HepG2 (cell line): ENCODE measurements at regions not wholly inside any gene's neighbourhood (a gene's known extent, or its start where the extent isn't known, plus 50 kb on each side); places are given as distances from the start of the nearest gene placed in this dataset.

Source experiments
- ATAC-seq: fragments of 200-7000 bp; cut with Tn5 transposase; 3 replicates; pipeline ENCODE4 v1.9.1; 2020; ENCODE audit warnings: mild to moderate bottlenecking, moderate library complexity
- BruUV-seq: library from RNA; stranded (reverse); fragments of 400-500 nt; replicated peaks from 2 replicates; lab custom pipeline; 2021; lab: Mats Ljungman, UMichigan
- CTCF ChIA-PET: fragments of 300-600 bp; formaldehyde crosslinking; extraction: SDS; loops from one replicate; lab custom pipeline; 2021; ENCODE audit warnings: low total read pairs, inconsistent platforms, low intra/inter-chr PET ratio; lab: Yijun Ruan, JAX
- POLR2A ChIA-PET: fragments of 350-600 bp; sonication (Branson Sonifier 250); formaldehyde crosslinking; loops from one replicate; lab custom pipeline; 2020; ENCODE audit warnings: antibody characterized with exemption, inconsistent platforms; lab: Yijun Ruan, JAX
- DNase-seq: peaks from one replicate; pipeline ENCODE4 v3.0.0-alpha.2; 2015; ENCODE audit warnings: low spot score
- FAIRE-seq: peaks from 3 replicates; lab custom pipeline; 2011; peaks lifted over from hg19 to GRCh38; lab: Jason Lieb, UNC
- H2AFZ ChIP-seq: one replicate; pipeline ENCODE4 v1.6.1; 2011; ENCODE audit warnings: low read length, inconsistent platforms
- H3K27ac ChIP-seq: fragments of 300-600 bp; 3 replicates; pipeline ENCODE4 v1.8.0; 2011; ENCODE audit warnings: mixed run types, mild to moderate bottlenecking, mixed read lengths, low read length, inconsistent platforms; ENCODE audit not compliant: insufficient read depth; ENCODE audit errors: extremely low read length
- H3K27me3 ChIP-seq, 2 experiments: fragments of 200-600 bp in 1 of 2; 2 replicates in 1 of 2; 3 replicates in 1 of 2; pipeline versions ENCODE4 v1.6.0 to v1.8.0; 2011; ENCODE audit warnings: low read length in 2 of 2, mild to moderate bottlenecking in 2 of 2, moderate library complexity in 2 of 2, inconsistent platforms in 1 of 2; ENCODE audit not compliant: insufficient read depth in 2 of 2, control insufficient read depth in 1 of 2
- H3K36me3 ChIP-seq, 2 experiments: fragments of 200-600 bp in 1 of 2; replicated peaks in 1 of 2; 2 replicates in 1 of 2; 3 replicates in 1 of 2; pipeline versions ENCODE4 v1.5.1 to v1.8.0; 2011; ENCODE audit warnings: low read length in 2 of 2, inconsistent platforms in 1 of 2; ENCODE audit not compliant: insufficient read depth in 2 of 2, control insufficient read depth in 1 of 2
- H3K4me1 ChIP-seq: 2 replicates; pipeline ENCODE4 v1.5.1; 2012; ENCODE audit warnings: low read length, inconsistent platforms; ENCODE audit not compliant: insufficient read depth
- H3K4me2 ChIP-seq: 2 replicates; pipeline ENCODE4 v1.6.0; 2011; ENCODE audit warnings: low read depth, low read length, inconsistent platforms
- H3K4me3 ChIP-seq, 3 experiments: fragments of 200-600 bp in 1 of 3; sonication (generic), shearing (Covaris generic) in 1 of 3; replicated peaks in 1 of 3; 2 replicates each; pipeline ENCODE4 v1.5.1; 2011 to 2016; ENCODE audit warnings: low read length in 3 of 3, inconsistent platforms in 2 of 3, low read depth in 2 of 3, mild to moderate bottlenecking in 2 of 3, control low read depth in 1 of 3, mixed read lengths in 1 of 3; ENCODE audit not compliant: insufficient read depth in 1 of 3
- H3K79me2 ChIP-seq: one replicate; pipeline ENCODE4 v1.6.1; 2011; ENCODE audit warnings: low read length, inconsistent platforms; ENCODE audit not compliant: insufficient read depth
- H3K9ac ChIP-seq: 2 replicates; pipeline ENCODE4 v1.6.0; 2011; ENCODE audit warnings: mild to moderate bottlenecking, low read depth, low read length, inconsistent platforms; ENCODE audit not compliant: insufficient read depth
- H3K9me3 ChIP-seq: 2 replicates; pipeline ENCODE4 v1.5.1; 2012; ENCODE audit warnings: mild to moderate bottlenecking, low read length
- H4K20me1 ChIP-seq: 2 replicates; pipeline ENCODE4 v1.6.0; 2011; ENCODE audit warnings: inconsistent platforms, mild to moderate bottlenecking, low read length, moderate library complexity; ENCODE audit not compliant: insufficient read depth
- BRCA1 ChIP-seq: sonication (generic); formaldehyde crosslinking; IDR thresholded peaks from 2 replicates; pipeline ENCODE4 v1.4.0; 2020; ENCODE audit warnings: missing genetic modification reagents
- CC2D1A ChIP-seq: sonication (generic); formaldehyde crosslinking; IDR thresholded peaks from 2 replicates; pipeline ENCODE4 v1.8.1; 2023; ENCODE audit warnings: mild to moderate bottlenecking, missing genetic modification reagents
- ELF1 ChIP-seq: sonication (generic); formaldehyde crosslinking; IDR thresholded peaks from 2 replicates; pipeline ENCODE4 v1.4.0; 2020; ENCODE audit warnings: missing genetic modification reagents
- FOSL1 ChIP-seq: sonication (generic); formaldehyde crosslinking; IDR thresholded peaks from 2 replicates; pipeline ENCODE4 v1.9.0; 2021; ENCODE audit warnings: missing genetic modification reagents, borderline replicate concordance
- GFI1 ChIP-seq: sonication (generic); formaldehyde crosslinking; IDR thresholded peaks from 2 replicates; pipeline ENCODE4 v1.5.0; 2020; ENCODE audit warnings: missing genetic modification reagents, mild to moderate bottlenecking, borderline replicate concordance
- ISX ChIP-seq: sonication (generic); formaldehyde crosslinking; conservative IDR thresholded peaks from 2 replicates; pipeline ENCODE4 v1.5.0; 2020; ENCODE audit warnings: missing genetic modification reagents
- KLF13 ChIP-seq: sonication (generic); formaldehyde crosslinking; IDR thresholded peaks from 2 replicates; pipeline ENCODE4 v1.4.0; 2020; ENCODE audit warnings: mild to moderate bottlenecking, missing genetic modification reagents
- MEF2D ChIP-seq: sonication (generic); formaldehyde crosslinking; IDR thresholded peaks from 2 replicates; pipeline ENCODE4 v1.5.1; 2020; ENCODE audit warnings: mild to moderate bottlenecking, missing genetic modification reagents
- NFKBIZ ChIP-seq: IDR thresholded peaks from 2 replicates; pipeline ENCODE4 v1.6.1; 2018; ENCODE audit warnings: missing genetic modification reagents, missing compliant biosample characterization
- U2AF2 ChIP-seq: fragments of 200-400 bp; formaldehyde crosslinking; IDR thresholded peaks from 2 replicates; pipeline ENCODE4 v1.6.1; 2017; ENCODE audit warnings: low read depth, mild to moderate bottlenecking, low read length
- ZBTB1 ChIP-seq: sonication (generic); formaldehyde crosslinking; IDR thresholded peaks from 2 replicates; pipeline ENCODE4 v1.4.0; 2020; ENCODE audit warnings: missing genetic modification reagents, borderline replicate concordance
- ZBTB21 ChIP-seq: sonication (generic); formaldehyde crosslinking; IDR thresholded peaks from 2 replicates; pipeline ENCODE4 v1.4.0; 2020; ENCODE audit warnings: missing genetic modification reagents
- ZFP37 ChIP-seq: sonication (generic); formaldehyde crosslinking; IDR thresholded peaks from 2 replicates; pipeline ENCODE4 v1.4.0; 2020; ENCODE audit warnings: missing genetic modification reagents, borderline replicate concordance
- ZNF607 ChIP-seq: sonication (generic); formaldehyde crosslinking; IDR thresholded peaks from 2 replicates; pipeline ENCODE4 v1.5.1; 2020; ENCODE audit warnings: missing genetic modification reagents, mild to moderate bottlenecking, borderline replicate concordance
- ZNF672 ChIP-seq: sonication (generic); formaldehyde crosslinking; IDR thresholded peaks from 2 replicates; pipeline ENCODE4 v1.8.1; 2022; ENCODE audit warnings: missing genetic modification reagents
- ZNF709 ChIP-seq: sonication (generic); formaldehyde crosslinking; IDR thresholded peaks from 2 replicates; pipeline ENCODE4 v1.5.0; 2020; ENCODE audit warnings: mild to moderate bottlenecking, missing genetic modification reagents
- WGBS: methylation state at CpG from one replicate; pipeline ENCODE4 v1.1.6; 2017; ENCODE audit warnings: low lambda C conversion rate; 5-methylcytosine and 5-hydroxymethylcytosine counted together
- in situ Hi-C: cut with HindIII; loops from 2 replicates; pipeline ENCODE4 v1.10.0; 2017; ENCODE audit warnings: low pct_unique_long_range_greater_than_20kb; ENCODE audit not compliant: extremely low pct_ligation_motif_present
- intact Hi-C: fragments of 100-400 bp; cut with micrococcal nuclease; formaldehyde crosslinking; loops from one replicate; pipeline ENCODE4 v1.10.0; 2022; ENCODE audit not compliant: unreplicated experiment
- TF ChIP-seq, protein P1 (sequence below): sonication (generic); formaldehyde crosslinking; IDR thresholded peaks from 2 replicates; pipeline ENCODE4 v1.4.0; 2020; ENCODE audit warnings: missing genetic modification reagents, mild to moderate bottlenecking, borderline replicate concordance
- TF ChIP-seq, protein P2 (sequence below): sonication (generic); formaldehyde crosslinking; IDR thresholded peaks from 2 replicates; pipeline ENCODE4 v1.4.0; 2020; ENCODE audit warnings: missing genetic modification reagents

DNA sequence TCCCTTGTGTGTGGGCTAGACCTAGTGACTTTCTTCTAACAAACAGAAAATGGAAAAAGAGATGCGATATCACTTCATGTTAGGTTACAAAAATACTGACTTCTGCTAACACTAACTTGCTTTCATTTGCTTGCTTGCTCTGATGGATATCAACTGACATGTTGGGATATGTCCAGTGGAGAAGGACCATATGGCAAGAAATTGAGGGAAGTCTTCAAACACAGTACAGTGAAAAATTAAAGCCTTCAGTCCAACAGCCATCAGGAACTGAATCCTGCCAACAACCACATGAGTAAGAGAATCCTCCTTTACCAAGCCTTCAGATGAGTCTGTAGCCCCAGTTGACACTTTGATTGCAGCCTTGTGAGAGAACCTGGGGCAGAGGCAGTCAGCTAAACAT is 143.9 kb downstream of the MAIP1 start:
- Histone ChIP-seq H3K4me1 (no peaks in the 10 kb centered on the region), H3K36me3 (no peaks in the 10 kb centered on the region), H2AFZ (no peak overlapping the region), H3K9me3 (no peaks in the 10 kb centered on the region), H3K27ac (no peak overlapping the region), H3K9ac (no peak overlapping the region), H3K27me3 (no peaks in the 10 kb centered on the region), H4K20me1 (no peaks in the 10 kb centered on the region), H3K79me2 (no peaks in the 10 kb centered on the region), H3K4me2 (no peak overlapping the region), H3K4me3 (no peak overlapping the region)
- 100% methylated on average over 1 of the region's 1 CpG for WGBS
- intact Hi-C loops (no loop called here), in situ Hi-C loops (no loop called here)
- ChIA-PET POLR2A (no interaction called here), CTCF (no interaction called here)
- FAIRE-seq = no peak
- no peak for TF ChIP-seq FOSL1 (CRISPR knock-in tag)
- TF ChIP-seq GFI1 (CRISPR knock-in tag) = no peak
- TF ChIP-seq MEF2D (CRISPR knock-in tag) = no peak
- TF ChIP-seq U2AF2 = no peak
- no peak for TF ChIP-seq ZNF607 (CRISPR knock-in tag)
- no peak for TF ChIP-seq ZNF709 (CRISPR knock-in tag)
- TF ChIP-seq ZBTB21 (CRISPR knock-in tag) = no peak
- no peak for TF ChIP-seq ISX (CRISPR knock-in tag)
- no peak for TF ChIP-seq ZFP37 (CRISPR knock-in tag)
- TF ChIP-seq KLF13 (CRISPR knock-in tag) = no peak
- no peak for TF ChIP-seq ZBTB1 (CRISPR knock-in tag)
- no peak for TF ChIP-seq CC2D1A (CRISPR knock-in tag)
- TF ChIP-seq, protein P1, sequence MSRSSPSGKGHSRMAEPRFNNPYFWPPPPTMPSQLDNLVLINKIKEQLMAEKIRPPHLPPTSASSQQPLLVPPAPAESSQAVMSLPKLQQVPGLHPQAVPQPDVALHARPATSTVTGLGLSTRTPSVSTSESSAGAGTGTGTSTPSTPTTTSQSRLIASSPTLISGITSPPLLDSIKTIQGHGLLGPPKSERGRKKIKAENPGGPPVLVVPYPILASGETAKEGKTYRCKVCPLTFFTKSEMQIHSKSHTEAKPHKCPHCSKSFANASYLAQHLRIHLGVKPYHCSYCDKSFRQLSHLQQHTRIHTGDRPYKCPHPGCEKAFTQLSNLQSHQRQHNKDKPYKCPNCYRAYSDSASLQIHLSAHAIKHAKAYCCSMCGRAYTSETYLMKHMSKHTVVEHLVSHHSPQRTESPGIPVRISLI = no peak
- no peak for TF ChIP-seq ELF1
- TF ChIP-seq, protein P2, sequence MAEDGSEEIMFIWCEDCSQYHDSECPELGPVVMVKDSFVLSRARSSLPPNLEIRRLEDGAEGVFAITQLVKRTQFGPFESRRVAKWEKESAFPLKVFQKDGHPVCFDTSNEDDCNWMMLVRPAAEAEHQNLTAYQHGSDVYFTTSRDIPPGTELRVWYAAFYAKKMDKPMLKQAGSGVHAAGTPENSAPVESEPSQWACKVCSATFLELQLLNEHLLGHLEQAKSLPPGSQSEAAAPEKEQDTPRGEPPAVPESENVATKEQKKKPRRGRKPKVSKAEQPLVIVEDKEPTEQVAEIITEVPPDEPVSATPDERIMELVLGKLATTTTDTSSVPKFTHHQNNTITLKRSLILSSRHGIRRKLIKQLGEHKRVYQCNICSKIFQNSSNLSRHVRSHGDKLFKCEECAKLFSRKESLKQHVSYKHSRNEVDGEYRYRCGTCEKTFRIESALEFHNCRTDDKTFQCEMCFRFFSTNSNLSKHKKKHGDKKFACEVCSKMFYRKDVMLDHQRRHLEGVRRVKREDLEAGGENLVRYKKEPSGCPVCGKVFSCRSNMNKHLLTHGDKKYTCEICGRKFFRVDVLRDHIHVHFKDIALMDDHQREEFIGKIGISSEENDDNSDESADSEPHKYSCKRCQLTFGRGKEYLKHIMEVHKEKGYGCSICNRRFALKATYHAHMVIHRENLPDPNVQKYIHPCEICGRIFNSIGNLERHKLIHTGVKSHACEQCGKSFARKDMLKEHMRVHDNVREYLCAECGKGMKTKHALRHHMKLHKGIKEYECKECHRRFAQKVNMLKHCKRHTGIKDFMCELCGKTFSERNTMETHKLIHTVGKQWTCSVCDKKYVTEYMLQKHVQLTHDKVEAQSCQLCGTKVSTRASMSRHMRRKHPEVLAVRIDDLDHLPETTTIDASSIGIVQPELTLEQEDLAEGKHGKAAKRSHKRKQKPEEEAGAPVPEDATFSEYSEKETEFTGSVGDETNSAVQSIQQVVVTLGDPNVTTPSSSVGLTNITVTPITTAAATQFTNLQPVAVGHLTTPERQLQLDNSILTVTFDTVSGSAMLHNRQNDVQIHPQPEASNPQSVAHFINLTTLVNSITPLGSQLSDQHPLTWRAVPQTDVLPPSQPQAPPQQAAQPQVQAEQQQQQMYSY (CRISPR knock-in tag) = no peak
- no peak for TF ChIP-seq BRCA1
- TF ChIP-seq NFKBIZ = no peak
- no peak for TF ChIP-seq ZNF672 (CRISPR knock-in tag)
- ATAC-seq = no peak
- BruUV-seq = no TSS peak
- DNase-seq = no peak
